NT2/D1 (cell line): ENCODE measurements at regions not wholly inside any gene's neighbourhood (a gene's known extent, or its start where the extent isn't known, plus 50 kb on each side); places are given as distances from the start of the nearest gene placed in this dataset.

Experiments used
- YY1 ChIP-seq: IDR thresholded peaks from 2 replicates; pipeline ENCODE4 v1.6.1; 2011; ENCODE audit not compliant: insufficient read length, insufficient read depth
- ZNF274 ChIP-seq: IDR thresholded peaks from 2 replicates; pipeline ENCODE4 v1.6.1; 2011; ENCODE audit warnings: mild to moderate bottlenecking, low read depth, low read length

GRCh38 chr4:137299281-137299680 is 233.0 kb downstream of the PCDH18 start:
- TF ChIP-seq YY1, result no peak
- no peak for TF ChIP-seq ZNF274
